ENCODE measurements at regions not wholly inside any gene's neighbourhood (a gene's known extent, or its start where the extent isn't known, plus 50 kb on each side); places are given as distances from the start of the nearest gene placed in this dataset.

DNA sequence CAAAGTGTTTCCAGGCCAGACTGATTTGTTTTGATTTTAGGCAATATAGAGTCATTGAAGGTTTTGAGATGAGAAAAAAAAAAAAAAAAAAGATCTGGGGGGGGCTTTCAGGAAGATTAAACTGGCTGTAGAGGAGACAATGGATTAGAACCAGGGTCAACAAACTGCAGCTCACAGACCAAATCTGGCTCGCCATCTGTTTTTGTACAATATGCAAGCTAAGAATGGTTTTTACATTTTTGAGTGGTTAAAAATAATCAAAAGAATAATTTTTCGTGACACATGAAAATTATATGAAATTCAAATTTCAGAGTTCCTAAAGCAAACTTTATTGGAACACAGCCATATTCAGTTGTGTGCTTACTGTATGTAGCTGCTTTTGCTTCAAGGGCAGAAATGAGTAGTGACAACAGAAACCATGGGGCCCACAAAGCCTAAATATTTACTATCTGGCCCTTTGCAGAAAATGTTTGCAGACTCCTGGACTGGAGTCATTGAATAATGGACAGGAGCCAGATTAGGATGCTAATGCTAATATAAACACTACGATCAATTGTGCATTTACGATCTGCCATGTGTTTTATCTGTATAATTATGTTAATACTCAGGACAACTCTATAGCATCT is 375.7 kb upstream of the DAB1 start:
- DNase-seq (ENCODE audit: low read depth) = no peak

DNA sequence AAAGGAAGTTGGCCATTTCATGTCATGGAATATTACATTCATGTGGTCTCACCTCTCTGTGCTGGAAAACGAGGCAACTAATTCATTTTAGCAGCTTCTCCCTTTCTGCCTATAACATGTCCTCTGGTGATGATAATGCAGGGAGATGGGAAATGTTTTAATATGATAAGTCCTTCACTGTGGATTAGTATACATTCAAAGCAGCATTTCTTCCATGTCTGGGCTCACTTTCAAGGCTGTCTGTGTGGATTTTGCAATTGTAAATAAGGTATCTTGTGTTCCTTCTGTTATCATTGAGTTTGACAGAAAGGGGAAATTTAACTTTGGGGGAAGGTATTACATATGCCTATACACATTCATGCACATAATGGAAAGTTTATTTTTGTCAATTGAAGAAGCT is 374.7 kb upstream of the DAB1 start:
- DNase-seq (ENCODE audit: low read depth) = no peak

DNA sequence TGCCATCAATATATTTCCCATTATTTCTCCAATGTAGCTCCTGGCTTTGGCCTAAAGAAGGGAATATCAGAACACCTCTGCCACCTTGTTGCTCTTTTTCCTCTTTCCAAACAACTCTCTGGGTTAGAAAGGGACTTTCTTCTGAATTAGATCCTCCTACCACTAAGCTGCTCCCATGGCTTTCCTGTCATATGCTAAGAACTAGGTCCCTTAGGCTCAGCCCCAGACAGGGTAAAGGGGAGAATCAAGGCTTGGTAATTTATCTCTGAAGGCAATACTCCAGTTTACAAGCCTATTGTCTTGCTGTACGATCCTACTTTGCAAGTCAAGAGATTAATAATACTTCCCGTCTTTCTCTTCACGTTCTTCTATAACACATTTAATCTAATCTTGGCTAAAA is 373.2 kb upstream of the DAB1 start:
- DNase-seq (ENCODE audit: low read depth) = no peak

- no peak for DNase-seq (ENCODE audit: low read depth)
These were observed 372.8 kb upstream of the DAB1 start for GRCh38 chr1:57796616-57797015.

- no peak for DNase-seq (ENCODE audit: low read depth)
These were observed 372.0 kb upstream of the DAB1 start for GRCh38 chr1:57795886-57796285.

DNA sequence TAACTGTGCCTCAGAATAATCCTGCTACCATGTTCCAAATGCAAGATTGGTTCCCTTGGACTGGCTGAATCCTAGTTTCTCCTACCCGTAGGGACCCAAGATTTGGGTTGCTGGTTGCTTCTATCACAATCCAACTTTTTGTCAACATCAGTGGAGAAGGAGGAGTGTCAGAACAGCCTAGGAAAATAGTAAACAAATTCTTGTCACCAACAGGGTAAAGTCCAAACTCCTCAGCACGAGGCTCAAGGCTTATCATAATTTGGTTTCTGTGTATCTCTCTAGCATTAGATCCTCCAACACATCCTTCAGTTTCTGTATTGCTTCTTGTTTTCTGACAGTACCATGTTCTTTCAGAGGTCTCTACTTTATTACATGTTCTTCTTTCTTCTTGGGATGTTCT is 370.2 kb upstream of the DAB1 start:
- no peak for DNase-seq (ENCODE audit: low read depth)

- DNase-seq (ENCODE audit: low read depth) = no peak
These were observed 367.6 kb upstream of the DAB1 start for GRCh38 chr1:57791497-57791896.

- DNase-seq (ENCODE audit: low read depth) = no peak
These were observed 366.1 kb upstream of the DAB1 start for GRCh38 chr1:57789936-57790335.

- no peak for DNase-seq (ENCODE audit: low read depth)
These were observed 364.5 kb upstream of the DAB1 start for GRCh38 chr1:57788313-57788712.

- DNase-seq (ENCODE audit: low read depth) = no peak
These were observed 360.5 kb upstream of the DAB1 start for GRCh38 chr1:57784356-57784755.

DNA sequence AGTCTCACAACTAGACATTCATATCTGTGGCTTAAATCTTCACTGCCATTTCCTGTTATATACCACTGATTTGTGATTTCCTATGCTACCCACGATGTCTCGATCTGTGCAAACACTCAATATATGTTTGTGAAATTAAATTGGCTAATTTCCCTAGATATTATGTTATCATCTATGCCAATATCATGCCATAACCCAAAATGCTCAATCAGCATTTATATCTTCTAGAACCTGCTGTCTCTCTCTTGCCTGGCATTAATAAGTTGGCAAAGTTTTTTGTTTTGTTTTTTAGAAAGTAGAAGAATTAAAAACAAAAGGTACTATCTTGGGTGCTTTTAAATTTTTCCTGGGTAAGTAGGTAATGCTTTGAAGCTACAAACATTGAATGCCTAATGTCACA is 358.5 kb upstream of the DAB1 start:
- no peak for DNase-seq (ENCODE audit: low read depth)

- DNase-seq (ENCODE audit: low read depth) = no peak
These were observed 348.8 kb upstream of the DAB1 start for GRCh38 chr1:57772580-57773195.

GRCh38 chr1:57770772-57771171 is 346.9 kb upstream of the DAB1 start:
- no peak for DNase-seq (ENCODE audit: low read depth)

DNA sequence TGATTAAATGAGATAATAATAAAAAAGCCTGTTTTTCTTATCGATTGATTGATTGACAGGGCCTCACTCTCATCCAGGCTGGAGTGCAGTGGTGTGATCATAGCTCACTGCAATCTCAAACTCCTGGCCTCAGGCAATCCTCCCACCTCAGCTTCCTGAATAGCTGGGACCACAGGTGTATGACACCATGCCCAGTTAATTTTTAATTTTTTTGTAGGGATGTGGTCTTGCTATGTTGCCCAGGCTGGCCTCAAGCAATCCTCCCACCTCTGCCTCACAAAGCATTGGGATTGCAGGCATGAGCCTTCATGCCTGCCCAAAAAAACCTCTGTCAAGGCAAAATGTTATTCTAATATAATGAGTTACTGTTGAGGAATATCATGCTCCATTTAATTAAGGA is 346.4 kb upstream of the DAB1 start:
- no peak for DNase-seq (ENCODE audit: low read depth)

GRCh38 chr1:57761628-57762027 is 337.8 kb upstream of the DAB1 start:
- DNase-seq (ENCODE audit: low read depth) = no peak

- no peak for DNase-seq (ENCODE audit: low read depth)
These were observed 329.0 kb upstream of the DAB1 start for GRCh38 chr1:57752843-57753242.

GRCh38 chr1:57748719-57749118 is 324.9 kb upstream of the DAB1 start:
- no peak for DNase-seq (ENCODE audit: low read depth)

DNA sequence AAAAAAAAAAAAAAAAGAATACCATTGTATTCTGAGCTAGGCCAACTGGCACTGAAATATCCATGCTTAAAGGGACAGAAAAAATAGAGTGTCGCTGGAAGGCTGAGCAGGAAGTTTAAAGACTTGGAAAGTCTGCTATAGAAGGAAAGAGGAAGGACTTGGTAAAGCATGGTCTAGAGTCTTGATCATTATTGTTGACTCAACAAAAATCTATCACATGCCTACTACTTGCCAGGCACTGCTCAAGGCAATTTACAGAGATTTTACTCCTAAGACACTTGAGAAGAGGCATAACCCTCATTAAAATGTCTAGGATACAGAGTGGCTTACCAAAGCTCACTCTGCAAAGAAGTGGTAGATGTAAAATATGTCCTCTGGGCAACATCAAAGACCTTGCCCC is 324.0 kb upstream of the DAB1 start:
- DNase-seq (ENCODE audit: low read depth) = no peak

DNA sequence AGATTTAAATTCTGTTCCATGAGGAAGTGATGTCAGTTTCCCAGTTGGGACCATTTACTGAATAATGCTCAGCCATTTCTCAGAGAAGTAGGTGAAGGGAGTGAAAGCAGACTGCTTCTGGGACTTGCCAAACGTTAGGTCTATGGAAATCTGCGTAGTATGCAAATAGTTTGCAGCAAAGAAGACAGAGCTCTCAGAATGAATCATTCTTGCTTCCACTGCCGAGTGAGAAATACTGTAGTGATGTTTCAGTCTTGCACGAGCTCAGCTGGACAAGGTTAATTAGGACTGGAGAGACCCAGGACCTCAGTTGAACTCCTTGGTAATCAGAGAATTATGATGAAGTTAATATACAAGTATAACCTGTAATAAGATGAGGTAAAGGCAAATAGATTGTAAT is 317.7 kb upstream of the DAB1 start:
- no peak for DNase-seq (ENCODE audit: low read depth)

- DNase-seq (ENCODE audit: low read depth) = no peak
These were observed 313.1 kb upstream of the DAB1 start for GRCh38 chr1:57736940-57737339.

DNA sequence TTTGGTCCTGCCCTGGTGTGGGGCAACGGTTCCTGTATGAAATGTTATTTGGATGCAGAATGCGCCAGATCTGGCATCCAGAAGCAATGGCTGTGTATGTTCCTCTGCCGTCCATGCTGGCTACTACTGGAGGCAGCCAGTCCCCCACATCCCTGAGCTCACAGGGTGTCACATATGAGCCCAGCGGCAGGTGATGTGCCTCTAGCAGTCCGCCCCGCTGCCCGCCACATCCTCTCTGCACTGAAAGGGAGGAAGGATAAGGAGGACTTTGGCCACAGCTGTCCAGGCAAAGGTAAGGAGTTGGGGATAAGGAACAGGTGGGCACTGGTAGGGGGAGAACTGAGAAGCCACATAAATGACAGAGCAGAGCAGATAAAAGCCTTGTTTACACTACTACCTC is 305.3 kb upstream of the DAB1 start:
- DNase-seq (ENCODE audit: low read depth) = no peak

GRCh38 chr1:57727121-57727520 is 303.3 kb upstream of the DAB1 start:
- DNase-seq (ENCODE audit: low read depth) = no peak

DNA sequence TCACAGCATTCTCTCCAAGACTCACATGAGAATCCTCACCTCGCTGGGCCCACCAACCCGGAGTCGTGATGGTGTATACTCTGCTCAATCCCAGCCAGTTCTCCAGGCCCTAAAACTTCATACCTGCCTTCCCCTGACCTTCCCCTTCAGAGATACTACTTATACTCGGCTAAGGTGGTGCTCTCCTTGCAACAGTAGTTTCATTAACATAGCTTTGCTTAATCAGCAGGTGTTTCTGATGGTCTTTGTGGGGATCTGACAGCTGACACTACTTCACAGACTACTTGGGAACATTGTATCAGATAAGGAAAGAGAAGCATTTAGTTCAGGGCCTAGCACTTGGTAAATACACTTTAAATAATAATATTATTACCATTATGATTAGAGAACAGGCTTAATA is 301.5 kb upstream of the DAB1 start:
- DNase-seq (ENCODE audit: low read depth) = no peak

DNA sequence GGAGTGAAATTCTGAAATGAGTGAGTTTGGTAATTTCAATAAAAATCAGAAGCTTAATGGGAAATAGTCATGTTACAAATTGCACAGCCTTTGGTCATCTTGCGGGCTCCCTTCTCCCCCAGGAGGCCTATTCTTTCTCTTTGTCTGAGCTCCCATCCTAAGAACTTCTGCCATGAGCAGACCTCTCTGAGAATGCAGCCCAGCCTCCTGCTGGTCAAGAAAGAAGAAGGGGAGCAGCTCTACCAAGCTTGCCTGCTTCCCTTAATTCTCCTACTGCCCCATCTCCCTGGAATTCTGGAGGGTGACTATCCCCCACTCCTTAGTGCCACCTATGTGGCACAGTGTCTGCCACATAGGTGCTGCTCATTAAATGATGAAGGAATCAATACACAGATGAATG is 300.7 kb upstream of the DAB1 start:
- DNase-seq (ENCODE audit: low read depth) = no peak

Measured in GM04504 (cell line).